Parathyroid adenoma (tissue), 2 donors: ENCODE measurements at regions not wholly inside any gene's neighbourhood (a gene's known extent, or its start where the extent isn't known, plus 50 kb on each side); places are given as distances from the start of the nearest gene placed in this dataset.

Experiments used
- H2AFZ ChIP-seq: fragments of 300-600 bp; sonication (generic); one replicate; pipeline ENCODE4 v1.7.0; 2017; ENCODE audit warnings: antibody characterized with exemption, mild to moderate bottlenecking
- H3K27ac ChIP-seq: fragments of 300-600 bp; sonication (generic); one replicate; pipeline ENCODE4 v1.7.0; 2017
- H3K27me3 ChIP-seq: fragments of 300-600 bp; sonication (generic); one replicate; pipeline ENCODE4 v1.7.0; 2017; ENCODE audit warnings: low read length; ENCODE audit not compliant: control insufficient read depth, insufficient read depth
- H3K36me3 ChIP-seq: fragments of 300-600 bp; sonication (generic); one replicate; pipeline ENCODE4 v1.7.0; 2017; ENCODE audit warnings: low read length; ENCODE audit not compliant: control insufficient read depth, insufficient read depth
- H3K4me1 ChIP-seq: fragments of 300-600 bp; sonication (generic); one replicate; pipeline ENCODE4 v1.7.0; 2017; ENCODE audit warnings: control low read depth
- H3K4me2 ChIP-seq: fragments of 300-600 bp; sonication (generic); one replicate; pipeline ENCODE4 v1.7.0; 2017; ENCODE audit warnings: low read length
- H3K4me3 ChIP-seq: fragments of 300-600 bp; sonication (generic); one replicate; pipeline ENCODE4 v1.7.0; 2017; ENCODE audit warnings: low read depth, low read length
- H3K79me2 ChIP-seq: fragments of 300-600 bp; sonication (generic); one replicate; pipeline ENCODE4 v1.7.0; 2017; ENCODE audit warnings: control low read depth
- H3K9ac ChIP-seq: fragments of 300-600 bp; sonication (generic); one replicate; pipeline ENCODE4 v1.7.0; 2017; ENCODE audit warnings: mild to moderate bottlenecking
- H3K9me3 ChIP-seq: fragments of 300-600 bp; sonication (generic); one replicate; pipeline ENCODE4 v1.7.0; 2017; ENCODE audit warnings: low read length; ENCODE audit not compliant: control insufficient read depth
- CTCF ChIP-seq: fragments of 300-600 bp; sonication (generic); IDR thresholded peaks from one replicate; pipeline ENCODE4 v1.7.0; 2017; ENCODE audit warnings: antibody characterized with exemption, mild to moderate bottlenecking
- donor health status: primary hyperparathyroidism.

GRCh38 chr13:67769063-67769986, 539.2 kb upstream of the PCDH9 start:
- Histone ChIP-seq H3K27ac (no peak overlapping the region), H3K79me2 (no peaks in the 10 kb centered on the region), H3K4me3 (no peak overlapping the region), H3K27me3 (no peaks in the 10 kb centered on the region), H3K9ac (no peak overlapping the region), H2AFZ (no peak overlapping the region), H3K9me3 (no peaks in the 10 kb centered on the region), H3K36me3 (no peaks in the 10 kb centered on the region), H3K4me1 (no peaks in the 10 kb centered on the region), H3K4me2 (no peak overlapping the region)
- TF ChIP-seq CTCF = no peak

DNA sequence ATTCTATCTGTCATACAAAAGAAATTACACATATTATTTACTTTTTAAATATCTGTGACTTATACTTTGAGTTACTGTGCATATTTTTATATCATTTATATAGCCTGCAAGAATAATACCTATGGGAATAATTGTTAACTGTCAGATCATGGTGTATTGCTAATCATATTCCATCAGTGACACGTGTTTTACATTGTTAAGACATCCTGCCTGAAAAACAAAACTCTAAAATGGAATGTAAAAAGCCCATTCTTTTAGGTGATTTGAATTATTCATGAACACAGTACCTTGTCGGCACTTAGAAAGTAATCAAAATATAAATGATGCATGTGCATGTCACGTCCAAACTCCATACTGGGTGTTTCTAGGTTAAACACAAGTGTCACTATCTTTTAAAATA, 533.8 kb upstream of the PCDH9 start:
- Histone ChIP-seq H3K4me2 (no peak overlapping the region), H2AFZ (no peak overlapping the region), H3K9ac (no peak overlapping the region), H3K4me1 (no peaks in the 10 kb centered on the region), H3K27ac (no peak overlapping the region), H3K27me3 (no peaks in the 10 kb centered on the region), H3K9me3 (no peaks in the 10 kb centered on the region), H3K79me2 (no peaks in the 10 kb centered on the region), H3K4me3 (no peak overlapping the region), H3K36me3 (no peaks in the 10 kb centered on the region)
- no peak for TF ChIP-seq CTCF

DNA sequence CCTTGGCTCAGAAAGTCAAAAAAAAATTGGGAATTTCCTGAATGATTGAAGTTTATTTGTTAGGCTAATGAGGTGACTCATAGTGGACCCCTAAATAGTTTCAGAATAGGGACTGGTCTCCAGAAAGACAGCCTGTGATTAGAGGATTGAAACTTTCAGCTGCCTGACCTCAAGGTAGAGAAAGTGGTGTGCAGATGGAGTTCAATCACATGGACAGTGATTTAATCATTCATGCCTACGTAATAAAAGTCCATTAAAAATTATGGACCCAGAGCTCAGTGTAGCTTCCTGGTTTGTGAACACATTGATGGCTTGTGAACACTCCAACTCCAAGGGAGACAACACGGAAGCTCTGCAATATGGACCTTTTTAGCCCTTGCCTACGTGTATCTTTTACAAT, 533.2 kb upstream of the PCDH9 start:
- Histone ChIP-seq H3K27me3 (no peaks in the 10 kb centered on the region), H2AFZ (no peak overlapping the region), H3K9ac (no peak overlapping the region), H3K27ac (no peak overlapping the region), H3K4me3 (no peak overlapping the region), H3K4me2 (no peak overlapping the region), H3K79me2 (no peaks in the 10 kb centered on the region), H3K9me3 (no peaks in the 10 kb centered on the region), H3K4me1 (no peaks in the 10 kb centered on the region), H3K36me3 (no peaks in the 10 kb centered on the region)
- no peak for TF ChIP-seq CTCF

GRCh38 chr13:67758975-67759374, 528.8 kb upstream of the PCDH9 start:
- H3K4me2 ChIP-seq = no peak overlapping the region
- H3K4me3 ChIP-seq = no peak overlapping the region
- H3K79me2 ChIP-seq = no peaks in the 10 kb centered on the region
- H2AFZ ChIP-seq = no peak overlapping the region
- H3K36me3 ChIP-seq = no peaks in the 10 kb centered on the region
- H3K9ac ChIP-seq = no peak overlapping the region
- no peak for TF ChIP-seq CTCF
- H3K4me1 ChIP-seq = no peaks in the 10 kb centered on the region
- no peak overlapping the region for H3K27ac ChIP-seq
- no peaks in the 10 kb centered on the region for H3K27me3 ChIP-seq
- H3K9me3 ChIP-seq = no peaks in the 10 kb centered on the region

DNA sequence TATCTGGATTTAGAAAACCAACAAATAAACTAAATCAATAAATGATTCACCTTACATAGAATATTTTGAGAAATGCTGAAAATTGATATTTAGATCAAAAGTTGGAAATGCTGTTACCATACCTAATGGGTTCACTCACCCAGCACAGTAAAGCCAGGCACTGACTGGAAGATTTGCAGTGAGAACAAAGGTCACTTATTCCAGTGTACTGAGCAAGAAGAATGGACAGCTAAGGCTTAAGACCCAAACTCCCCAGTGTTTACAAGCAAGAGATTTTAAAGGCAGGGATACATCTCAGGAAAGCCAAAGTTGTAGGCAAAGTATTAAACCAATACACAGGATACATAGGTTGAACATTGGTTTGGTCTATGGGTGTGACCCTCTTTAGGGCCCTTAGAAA, 523.9 kb upstream of the PCDH9 start:
- no peak overlapping the region for H3K27ac ChIP-seq
- H3K79me2 ChIP-seq = no peaks in the 10 kb centered on the region
- H3K4me1 ChIP-seq = no peaks in the 10 kb centered on the region
- no peak overlapping the region for H3K4me2 ChIP-seq
- H3K9ac ChIP-seq = no peak overlapping the region
- no peaks in the 10 kb centered on the region for H3K9me3 ChIP-seq
- no peak for TF ChIP-seq CTCF
- no peaks in the 10 kb centered on the region for H3K36me3 ChIP-seq
- H3K27me3 ChIP-seq = no peaks in the 10 kb centered on the region
- H3K4me3 ChIP-seq = no peak overlapping the region
- no peak overlapping the region for H2AFZ ChIP-seq
